ENCODE measurements at regions not wholly inside any gene's neighbourhood (a gene's known extent, or its start where the extent isn't known, plus 50 kb on each side); places are given as distances from the start of the nearest gene placed in this dataset.

DNA sequence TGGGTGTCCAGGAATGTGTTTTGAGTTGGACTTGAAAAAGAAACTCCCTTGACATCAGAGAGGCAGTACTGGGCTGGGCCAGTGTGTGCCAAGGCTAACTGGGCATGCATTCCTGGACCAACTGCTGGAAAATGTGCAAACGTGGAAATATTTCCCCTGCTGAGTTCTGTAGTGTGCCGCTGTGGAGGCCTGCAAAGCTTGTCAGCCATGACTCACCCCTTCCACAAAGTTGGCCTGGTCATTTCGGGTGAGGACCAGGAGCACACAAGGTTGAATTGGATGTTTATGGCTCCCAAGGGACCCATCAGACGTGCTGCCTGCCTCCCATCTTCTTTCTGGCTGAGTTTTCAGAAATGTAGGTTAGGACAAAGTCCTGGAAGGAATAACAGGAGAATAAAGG is 513.1 kb downstream of the MIAT start:
- TF ChIP-seq, protein P1, sequence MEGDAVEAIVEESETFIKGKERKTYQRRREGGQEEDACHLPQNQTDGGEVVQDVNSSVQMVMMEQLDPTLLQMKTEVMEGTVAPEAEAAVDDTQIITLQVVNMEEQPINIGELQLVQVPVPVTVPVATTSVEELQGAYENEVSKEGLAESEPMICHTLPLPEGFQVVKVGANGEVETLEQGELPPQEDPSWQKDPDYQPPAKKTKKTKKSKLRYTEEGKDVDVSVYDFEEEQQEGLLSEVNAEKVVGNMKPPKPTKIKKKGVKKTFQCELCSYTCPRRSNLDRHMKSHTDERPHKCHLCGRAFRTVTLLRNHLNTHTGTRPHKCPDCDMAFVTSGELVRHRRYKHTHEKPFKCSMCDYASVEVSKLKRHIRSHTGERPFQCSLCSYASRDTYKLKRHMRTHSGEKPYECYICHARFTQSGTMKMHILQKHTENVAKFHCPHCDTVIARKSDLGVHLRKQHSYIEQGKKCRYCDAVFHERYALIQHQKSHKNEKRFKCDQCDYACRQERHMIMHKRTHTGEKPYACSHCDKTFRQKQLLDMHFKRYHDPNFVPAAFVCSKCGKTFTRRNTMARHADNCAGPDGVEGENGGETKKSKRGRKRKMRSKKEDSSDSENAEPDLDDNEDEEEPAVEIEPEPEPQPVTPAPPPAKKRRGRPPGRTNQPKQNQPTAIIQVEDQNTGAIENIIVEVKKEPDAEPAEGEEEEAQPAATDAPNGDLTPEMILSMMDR (IDR thresholded peaks at IDR 0.05; ENCODE audit: insufficient read depth, low read length, poor library complexity, severe bottlenecking), result no peak
- no peaks in the 10 kb centered on the region for H3K27me3 ChIP-seq (replicated peaks; ENCODE audit: control insufficient read depth, insufficient read depth, low read length)
- DNase-seq (ENCODE audit: extremely low read depth, insufficient read length), result no peak
- no peaks in the 10 kb centered on the region for H3K36me3 ChIP-seq (ENCODE audit: control insufficient read depth, insufficient read depth, low read length)
- no peak overlapping the region for H3K4me3 ChIP-seq (replicated peaks; ENCODE audit: low read depth, low read length)

DNA sequence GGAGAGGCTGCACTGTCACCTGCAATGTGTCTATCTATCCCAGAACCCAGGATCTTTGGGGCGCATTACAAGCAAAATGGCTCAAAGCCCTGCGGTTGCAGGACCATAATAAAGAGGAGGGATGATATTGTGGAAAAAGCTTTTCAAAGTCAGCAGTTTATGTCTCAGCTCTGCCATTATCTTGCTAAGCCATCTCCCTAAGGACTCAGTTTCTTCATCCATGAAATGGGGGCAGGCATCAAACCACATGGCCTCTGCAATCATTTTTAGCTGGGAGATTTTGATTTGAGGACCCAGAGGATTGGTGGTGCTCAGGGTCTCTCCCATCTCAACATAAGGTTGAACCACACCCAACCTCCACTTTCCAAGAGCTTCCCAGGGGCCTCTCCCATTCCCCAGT is 513.8 kb downstream of the MIAT start:
- TF ChIP-seq, protein P1 (IDR thresholded peaks at IDR 0.05; ENCODE audit: insufficient read depth, low read length, poor library complexity, severe bottlenecking), result no peak
- H3K36me3 ChIP-seq (ENCODE audit: control insufficient read depth, insufficient read depth, low read length), result no peaks in the 10 kb centered on the region
- no peaks in the 10 kb centered on the region for H3K27me3 ChIP-seq (replicated peaks; ENCODE audit: control insufficient read depth, insufficient read depth, low read length)
- H3K4me3 ChIP-seq (replicated peaks; ENCODE audit: low read depth, low read length), result no peak overlapping the region
- DNase-seq (ENCODE audit: extremely low read depth, insufficient read length), result no peak

DNA sequence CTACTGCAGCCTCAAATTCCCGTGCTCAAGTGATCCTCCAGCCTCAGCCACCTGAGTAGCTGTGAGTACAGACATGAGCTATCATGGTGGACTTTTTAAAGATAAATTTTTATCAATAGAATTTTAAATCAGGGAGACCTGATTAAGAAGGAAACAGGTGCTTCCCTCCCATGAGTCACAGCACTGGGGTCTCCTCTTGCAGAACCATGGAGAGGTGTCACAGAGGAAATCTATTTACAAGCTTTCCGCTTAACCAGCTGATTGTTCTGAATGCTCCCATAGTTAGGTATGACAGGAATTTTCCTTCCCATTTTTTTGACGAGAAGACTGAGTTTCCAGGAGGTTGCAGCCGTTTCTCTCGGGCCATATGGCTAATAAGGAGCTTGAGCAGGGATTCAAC is 516.1 kb downstream of the MIAT start:
- TF ChIP-seq, protein P1 (IDR thresholded peaks at IDR 0.05; ENCODE audit: insufficient read depth, low read length, poor library complexity, severe bottlenecking), result no peak
- no peak for DNase-seq (ENCODE audit: extremely low read depth, insufficient read length)
- H3K4me3 ChIP-seq (replicated peaks; ENCODE audit: low read depth, low read length), result no peak overlapping the region
- no peaks in the 10 kb centered on the region for H3K27me3 ChIP-seq (replicated peaks; ENCODE audit: control insufficient read depth, insufficient read depth, low read length)
- H3K36me3 ChIP-seq (ENCODE audit: control insufficient read depth, insufficient read depth, low read length), result no peaks in the 10 kb centered on the region

DNA sequence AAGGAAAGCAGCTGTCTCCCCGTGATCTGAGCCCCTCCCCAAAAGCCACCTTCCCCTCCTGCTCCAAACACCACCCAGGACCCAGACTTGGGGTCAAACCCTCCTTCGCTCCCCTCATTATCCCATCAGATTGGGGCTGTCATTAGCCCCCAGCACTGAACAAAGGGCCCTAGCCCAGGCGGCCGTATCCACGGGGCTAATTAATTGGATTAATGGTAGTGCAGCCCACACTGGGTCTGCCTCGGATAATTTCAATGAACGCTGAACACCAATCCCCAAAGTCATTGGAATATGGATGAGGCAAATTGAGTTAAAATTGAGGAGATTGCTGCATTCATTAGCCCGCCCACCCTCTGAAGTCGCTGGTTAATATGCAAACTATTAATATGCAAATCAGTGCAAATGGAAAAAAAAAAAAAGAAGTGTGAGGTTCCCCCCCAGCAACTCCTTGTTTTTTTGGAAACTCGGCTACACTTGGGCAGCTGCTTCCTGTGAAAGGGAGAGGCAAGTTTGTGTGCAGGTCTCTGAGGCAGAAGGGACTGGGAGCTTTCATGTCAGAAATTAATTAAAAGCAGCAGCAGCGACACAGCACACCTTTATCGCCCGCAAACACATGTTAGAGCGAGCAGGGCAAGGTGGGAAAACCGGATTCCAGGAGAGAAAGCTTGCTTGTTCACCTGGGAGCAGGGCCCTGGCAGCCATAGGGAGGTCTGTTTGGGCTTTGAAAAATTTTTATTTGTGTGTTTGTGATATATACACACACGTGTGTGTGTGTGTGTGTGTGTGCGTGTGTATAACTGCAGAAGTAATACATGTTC is 517.8 kb downstream of the MIAT start:
- Histone ChIP-seq H3K4me3 (replicated peaks; ENCODE audit: low read depth, low read length) (no peak overlapping the region), H3K36me3 (ENCODE audit: control insufficient read depth, insufficient read depth, low read length) (no peaks in the 10 kb centered on the region), H3K27me3 (replicated peaks; ENCODE audit: control insufficient read depth, insufficient read depth, low read length) (no peaks in the 10 kb centered on the region)
- DNase-seq (ENCODE audit: extremely low read depth, insufficient read length), result no peak
- TF ChIP-seq, protein P1 (IDR thresholded peaks at IDR 0.05; ENCODE audit: insufficient read depth, low read length, poor library complexity, severe bottlenecking), result no peak

DNA sequence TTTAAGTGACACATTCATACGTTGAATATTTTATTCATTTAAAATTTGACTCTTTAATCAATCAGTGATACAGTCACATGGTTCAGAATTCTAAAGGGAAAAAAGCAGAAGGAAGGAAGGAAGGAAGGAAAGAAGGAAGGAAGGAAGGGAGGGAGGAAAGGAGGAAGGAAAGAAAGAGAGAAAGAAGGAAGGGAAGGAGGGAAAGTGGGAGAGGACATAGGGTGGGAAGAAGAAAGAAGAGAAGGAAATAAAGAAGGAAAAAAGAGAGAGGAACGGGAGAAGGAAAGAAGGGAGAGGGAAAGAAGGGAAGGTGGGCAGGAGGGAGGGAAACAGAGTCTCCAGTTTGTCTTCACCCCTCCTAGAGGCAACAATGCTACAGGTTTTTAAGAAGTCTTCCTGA is 518.6 kb downstream of the MIAT start:
- TF ChIP-seq, protein P1 (IDR thresholded peaks at IDR 0.05; ENCODE audit: insufficient read depth, low read length, poor library complexity, severe bottlenecking), result no peak
- Histone ChIP-seq H3K4me3 (replicated peaks; ENCODE audit: low read depth, low read length) (no peak overlapping the region), H3K36me3 (ENCODE audit: control insufficient read depth, insufficient read depth, low read length) (no peaks in the 10 kb centered on the region), H3K27me3 (replicated peaks; ENCODE audit: control insufficient read depth, insufficient read depth, low read length) (no peaks in the 10 kb centered on the region)
- no peak for DNase-seq (ENCODE audit: extremely low read depth, insufficient read length)

Data from GM06990 (cell line).